Uterus (tissue), 2 donors: ENCODE measurements at regions not wholly inside any gene's neighbourhood (a gene's known extent, or its start where the extent isn't known, plus 50 kb on each side); places are given as distances from the start of the nearest gene placed in this dataset.

Experiments used
- CTCF ChIP-seq, 4 experiments: fragments of 200-600 bp in 2 of 4; fragments of 450-650 bp in 2 of 4; sonication (generic) in 2 of 4; IDR thresholded peaks; one replicate each; pipeline ENCODE4 v1.5.1; 2016 to 2019; ENCODE audit warnings: antibody characterized with exemption in 4 of 4, mild to moderate bottlenecking in 2 of 4, moderate library complexity in 1 of 4
- POLR2A ChIP-seq, 2 donors: fragments of 450-650 bp; IDR thresholded peaks; one replicate each; pipeline ENCODE4 v1.6.1; 2016; ENCODE audit warnings: antibody characterized with exemption in 2 of 2, mild to moderate bottlenecking in 1 of 2, moderate library complexity in 1 of 2

GRCh38 chr22:48558016-48558415, 1269.7 kb downstream of the BRD1 start:
- no peak for TF ChIP-seq CTCF (IDR thresholded peaks at IDR 0.05)
- TF ChIP-seq POLR2A (IDR thresholded peaks at IDR 0.05): no peak
